BE2C (cell line): ENCODE measurements at regions not wholly inside any gene's neighbourhood (a gene's known extent, or its start where the extent isn't known, plus 50 kb on each side); places are given as distances from the start of the nearest gene placed in this dataset.
"Not testable (repeated sequence)": the region's sequence is repeated elsewhere in the genome, so short reads cannot be mapped to it uniquely, and the experiment has no call there.

Source experiments
- DNase-seq: peaks from one replicate; pipeline ENCODE4 v3.0.0-alpha.2; 2020
- H3K27me3 ChIP-seq: fragments of 250-450 bp; sonication (Bioruptor Pico); 2 replicates; pipeline ENCODE4 v1.5.1; 2020; ENCODE audit warnings: mild to moderate bottlenecking
- H3K36me3 ChIP-seq: fragments of 250-450 bp; sonication (Bioruptor Pico); 2 replicates; pipeline ENCODE4 v1.5.1; 2020; ENCODE audit warnings: mild to moderate bottlenecking
- H3K4me1 ChIP-seq: fragments of 250-450 bp; sonication (Bioruptor Pico); 2 replicates; pipeline ENCODE4 v1.5.1; 2020
- H3K4me3 ChIP-seq: 2 replicates; pipeline ENCODE4 v1.5.1; 2011; ENCODE audit warnings: low read depth, low read length
- H3K9me3 ChIP-seq: fragments of 250-450 bp; sonication (Bioruptor Pico); 2 replicates; pipeline ENCODE4 v1.5.1; 2020
- TF ChIP-seq, protein P1 (sequence below): IDR thresholded peaks from 2 replicates; pipeline ENCODE4 v1.5.1; 2012; ENCODE audit warnings: mild to moderate bottlenecking, low read depth, low read length

- TF ChIP-seq, protein P1, sequence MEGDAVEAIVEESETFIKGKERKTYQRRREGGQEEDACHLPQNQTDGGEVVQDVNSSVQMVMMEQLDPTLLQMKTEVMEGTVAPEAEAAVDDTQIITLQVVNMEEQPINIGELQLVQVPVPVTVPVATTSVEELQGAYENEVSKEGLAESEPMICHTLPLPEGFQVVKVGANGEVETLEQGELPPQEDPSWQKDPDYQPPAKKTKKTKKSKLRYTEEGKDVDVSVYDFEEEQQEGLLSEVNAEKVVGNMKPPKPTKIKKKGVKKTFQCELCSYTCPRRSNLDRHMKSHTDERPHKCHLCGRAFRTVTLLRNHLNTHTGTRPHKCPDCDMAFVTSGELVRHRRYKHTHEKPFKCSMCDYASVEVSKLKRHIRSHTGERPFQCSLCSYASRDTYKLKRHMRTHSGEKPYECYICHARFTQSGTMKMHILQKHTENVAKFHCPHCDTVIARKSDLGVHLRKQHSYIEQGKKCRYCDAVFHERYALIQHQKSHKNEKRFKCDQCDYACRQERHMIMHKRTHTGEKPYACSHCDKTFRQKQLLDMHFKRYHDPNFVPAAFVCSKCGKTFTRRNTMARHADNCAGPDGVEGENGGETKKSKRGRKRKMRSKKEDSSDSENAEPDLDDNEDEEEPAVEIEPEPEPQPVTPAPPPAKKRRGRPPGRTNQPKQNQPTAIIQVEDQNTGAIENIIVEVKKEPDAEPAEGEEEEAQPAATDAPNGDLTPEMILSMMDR: no peak
- no peak overlapping the region for H3K4me3 ChIP-seq
- DNase-seq: no peak
- H3K36me3 ChIP-seq: no peaks in the 10 kb centered on the region
- no peaks in the 10 kb centered on the region for H3K4me1 ChIP-seq
- no peaks in the 10 kb centered on the region for H3K27me3 ChIP-seq
- H3K9me3 ChIP-seq: no peaks in the 10 kb centered on the region
These were observed 85.5 kb downstream of the TMEM130 start for GRCh38 chr7:98784216-98784785.

DNA sequence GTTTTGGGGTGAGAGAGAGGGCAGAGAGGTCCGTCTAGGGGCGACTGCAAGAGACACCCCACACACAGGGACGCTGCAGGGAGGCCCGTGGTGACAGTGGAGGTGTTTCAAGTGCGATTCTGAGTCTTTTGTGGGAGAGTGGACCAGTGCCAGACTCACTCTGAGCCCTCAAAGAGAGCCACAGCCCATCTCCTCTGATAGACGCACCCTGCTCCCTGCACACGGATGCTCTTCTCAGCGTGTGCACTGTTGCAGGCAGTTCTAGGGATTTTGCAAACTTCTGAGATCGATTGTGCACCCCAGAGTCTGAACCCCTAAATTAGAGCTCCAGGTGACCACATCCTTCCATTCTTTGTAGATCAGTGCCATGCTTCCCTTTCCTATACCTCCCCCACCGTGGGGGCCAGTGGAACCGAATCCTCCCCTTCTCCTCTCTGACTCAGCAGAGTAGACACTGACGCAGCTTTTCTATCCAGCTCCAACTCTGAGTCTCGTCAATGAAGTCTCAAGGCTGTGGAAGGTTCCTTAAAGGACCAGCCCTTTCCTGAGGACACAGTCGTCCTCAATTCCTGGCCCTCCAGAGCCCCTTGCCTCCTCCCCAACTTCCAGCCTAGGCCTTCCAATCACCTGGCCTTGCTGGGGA is 83.8 kb downstream of the TMEM130 start:
- no peak for DNase-seq
- Histone ChIP-seq H3K4me1 (no peaks in the 10 kb centered on the region), H3K36me3 (no peaks in the 10 kb centered on the region), H3K4me3 (no peak overlapping the region), H3K27me3 (no peaks in the 10 kb centered on the region), H3K9me3 (no peaks in the 10 kb centered on the region)
- TF ChIP-seq, protein P1: no peak

DNA sequence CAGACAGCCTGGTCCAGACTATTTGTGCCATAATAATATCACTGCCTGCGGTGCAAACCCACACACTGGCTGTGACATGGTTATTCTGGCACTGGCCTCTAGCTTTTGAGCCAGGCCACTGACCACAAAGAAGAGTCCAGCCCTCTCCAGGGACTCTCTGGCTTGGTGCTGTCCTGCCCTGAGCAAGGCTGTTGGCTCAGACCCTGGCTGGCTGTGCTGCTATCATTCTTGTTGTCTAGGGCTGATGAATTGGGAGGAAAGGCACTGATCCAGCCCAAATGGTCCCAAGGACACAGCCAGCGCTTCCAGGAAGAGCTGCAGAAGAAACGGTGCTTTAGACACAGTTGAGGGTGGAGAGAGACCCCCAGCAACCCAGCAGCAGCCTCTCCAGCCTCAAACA is 80.8 kb downstream of the TMEM130 start:
- DNase-seq: no peak
- no peaks in the 10 kb centered on the region for H3K4me1 ChIP-seq
- H3K36me3 ChIP-seq: no peaks in the 10 kb centered on the region
- H3K4me3 ChIP-seq: no peak overlapping the region
- no peaks in the 10 kb centered on the region for H3K9me3 ChIP-seq
- H3K27me3 ChIP-seq: no peaks in the 10 kb centered on the region
- TF ChIP-seq, protein P1: no peak

GRCh38 chr7:98794453-98794852 is 75.4 kb downstream of the TMEM130 start:
- not testable (repeated sequence) for H3K4me3 ChIP-seq, H3K9me3 ChIP-seq, DNase-seq, H3K4me1 ChIP-seq, H3K36me3 ChIP-seq, H3K27me3 ChIP-seq

GRCh38 chr7:98795741-98796493 is 73.9 kb downstream of the TMEM130 start:
- H3K36me3 ChIP-seq: no peaks in the 10 kb centered on the region
- TF ChIP-seq, protein P1: no peak
- no peaks in the 10 kb centered on the region for H3K27me3 ChIP-seq
- H3K4me1 ChIP-seq: no peaks in the 10 kb centered on the region
- DNase-seq: no peak
- H3K4me3 ChIP-seq: no peak overlapping the region
- no peaks in the 10 kb centered on the region for H3K9me3 ChIP-seq
